Thyroid gland (tissue), 4 donors: ENCODE measurements at regions not wholly inside any gene's neighbourhood (a gene's known extent, or its start where the extent isn't known, plus 50 kb on each side); places are given as distances from the start of the nearest gene placed in this dataset.

ENCODE experiments used
- POLR2A ChIP-seq, 2 donors: fragments of 450-650 bp; IDR thresholded peaks; one replicate each; pipeline ENCODE4 v1.6.1; 2017; ENCODE audit warnings: antibody characterized with exemption in 2 of 2, mild to moderate bottlenecking in 2 of 2, moderate library complexity in 1 of 2
- TF ChIP-seq, protein P1 (sequence below), 6 experiments: fragments of 200-600 bp in 3 of 6; fragments of 450-650 bp in 3 of 6; sonication (generic) in 3 of 6; IDR thresholded peaks; one replicate each; pipeline ENCODE4 v1.5.1; 2016 to 2019; ENCODE audit warnings: antibody characterized with exemption in 6 of 6, mild to moderate bottlenecking in 2 of 6, inconsistent platforms in 1 of 6, moderate library complexity in 1 of 6

DNA sequence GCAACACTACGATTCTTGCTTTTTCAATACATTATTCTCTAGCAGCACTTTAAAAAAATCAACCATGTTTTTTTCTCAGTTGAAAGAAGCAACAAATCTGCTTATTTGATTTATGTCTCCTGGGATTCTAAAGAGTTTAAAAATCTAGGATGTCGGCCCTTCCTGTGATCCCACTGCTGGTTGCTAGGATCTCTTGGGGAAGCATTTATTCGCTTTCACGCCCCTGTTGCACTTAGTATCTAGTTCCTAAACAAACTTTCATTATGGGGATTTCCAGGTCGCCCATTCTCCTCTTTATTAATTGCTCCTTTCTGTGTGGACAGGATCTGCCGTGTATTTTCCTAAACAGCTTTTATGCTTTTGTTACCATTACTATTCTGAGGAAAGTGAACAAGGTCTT lies 313.5 kb downstream of the AGTPBP1 start:
- TF ChIP-seq, protein P1, sequence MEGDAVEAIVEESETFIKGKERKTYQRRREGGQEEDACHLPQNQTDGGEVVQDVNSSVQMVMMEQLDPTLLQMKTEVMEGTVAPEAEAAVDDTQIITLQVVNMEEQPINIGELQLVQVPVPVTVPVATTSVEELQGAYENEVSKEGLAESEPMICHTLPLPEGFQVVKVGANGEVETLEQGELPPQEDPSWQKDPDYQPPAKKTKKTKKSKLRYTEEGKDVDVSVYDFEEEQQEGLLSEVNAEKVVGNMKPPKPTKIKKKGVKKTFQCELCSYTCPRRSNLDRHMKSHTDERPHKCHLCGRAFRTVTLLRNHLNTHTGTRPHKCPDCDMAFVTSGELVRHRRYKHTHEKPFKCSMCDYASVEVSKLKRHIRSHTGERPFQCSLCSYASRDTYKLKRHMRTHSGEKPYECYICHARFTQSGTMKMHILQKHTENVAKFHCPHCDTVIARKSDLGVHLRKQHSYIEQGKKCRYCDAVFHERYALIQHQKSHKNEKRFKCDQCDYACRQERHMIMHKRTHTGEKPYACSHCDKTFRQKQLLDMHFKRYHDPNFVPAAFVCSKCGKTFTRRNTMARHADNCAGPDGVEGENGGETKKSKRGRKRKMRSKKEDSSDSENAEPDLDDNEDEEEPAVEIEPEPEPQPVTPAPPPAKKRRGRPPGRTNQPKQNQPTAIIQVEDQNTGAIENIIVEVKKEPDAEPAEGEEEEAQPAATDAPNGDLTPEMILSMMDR (IDR thresholded peaks at IDR 0.05) = no peak
- no peak for TF ChIP-seq POLR2A (IDR thresholded peaks at IDR 0.05)
